HG03139 (cell line): ENCODE measurements at regions not wholly inside any gene's neighbourhood (a gene's known extent, or its start where the extent isn't known, plus 50 kb on each side); places are given as distances from the start of the nearest gene placed in this dataset.

Source experiments
- ATAC-seq: cut with Tn5 transposase; IDR thresholded peaks from one replicate; pipeline ENCODE4 v1.9.1; 2021; ENCODE audit not compliant: unreplicated experiment

- no peak for ATAC-seq
These were observed 598.3 kb upstream of the JAG1 start for GRCh38 chr20:11271920-11272594.

GRCh38 chr20:11274141-11274594, 600.4 kb upstream of the JAG1 start:
- no peak for ATAC-seq

- ATAC-seq = no peak
These were observed 601.9 kb upstream of the JAG1 start for GRCh38 chr20:11275740-11276139.

- no peak for ATAC-seq
These were observed 603.4 kb upstream of the JAG1 start for GRCh38 chr20:11277170-11277569.

GRCh38 chr20:11277858-11278257, 604.1 kb upstream of the JAG1 start:
- no peak for ATAC-seq

GRCh38 chr20:11278461-11278860, 604.7 kb upstream of the JAG1 start:
- ATAC-seq = no peak

GRCh38 chr20:11281240-11281639, 607.4 kb upstream of the JAG1 start:
- no peak for ATAC-seq

GRCh38 chr20:11281768-11282167, 608.0 kb upstream of the JAG1 start:
- ATAC-seq = no peak

- no peak for ATAC-seq
These were observed 613.3 kb upstream of the JAG1 start for GRCh38 chr20:11287126-11287525.

GRCh38 chr20:11296221-11296620, 621.5 kb upstream of the BTBD3 start:
- ATAC-seq = no peak

- ATAC-seq = no peak
These were observed 620.7 kb upstream of the BTBD3 start for GRCh38 chr20:11296951-11297350.

GRCh38 chr20:11301699-11302098, 616.0 kb upstream of the BTBD3 start:
- no peak for ATAC-seq

GRCh38 chr20:11302436-11302835, 615.3 kb upstream of the BTBD3 start:
- ATAC-seq = no peak

- no peak for ATAC-seq
These were observed 612.9 kb upstream of the BTBD3 start for GRCh38 chr20:11304795-11305194.

- no peak for ATAC-seq
These were observed 612.3 kb upstream of the BTBD3 start for GRCh38 chr20:11305406-11305805.

- no peak for ATAC-seq
These were observed 606.0 kb upstream of the BTBD3 start for GRCh38 chr20:11311659-11312224.

GRCh38 chr20:11315525-11315924, 602.2 kb upstream of the BTBD3 start:
- no peak for ATAC-seq

GRCh38 chr20:11316244-11316643, 601.4 kb upstream of the BTBD3 start:
- no peak for ATAC-seq

- ATAC-seq = no peak
These were observed 597.7 kb upstream of the BTBD3 start for GRCh38 chr20:11320033-11320432.

- no peak for ATAC-seq
These were observed 593.9 kb upstream of the BTBD3 start for GRCh38 chr20:11323816-11324215.

GRCh38 chr20:11324990-11325389, 592.7 kb upstream of the BTBD3 start:
- no peak for ATAC-seq

- no peak for ATAC-seq
These were observed 588.9 kb upstream of the BTBD3 start for GRCh38 chr20:11328839-11329238.

- no peak for ATAC-seq
These were observed 588.4 kb upstream of the BTBD3 start for GRCh38 chr20:11329271-11329670.
